CD4-positive, alpha-beta T cell treated with Interleukin-4 for 1 hour (primary cell): ENCODE measurements at regions not wholly inside any gene's neighbourhood (a gene's known extent, or its start where the extent isn't known, plus 50 kb on each side); places are given as distances from the start of the nearest gene placed in this dataset.
"Not testable (repeated sequence)": the region's sequence is repeated elsewhere in the genome, so short reads cannot be mapped to it uniquely, and the experiment has no call there.

ENCODE experiments used
- DNase-seq, 2 donors: peaks; one replicate each; pipeline ENCODE4 v3.0.0-alpha.2; 2020 to 2022

DNA sequence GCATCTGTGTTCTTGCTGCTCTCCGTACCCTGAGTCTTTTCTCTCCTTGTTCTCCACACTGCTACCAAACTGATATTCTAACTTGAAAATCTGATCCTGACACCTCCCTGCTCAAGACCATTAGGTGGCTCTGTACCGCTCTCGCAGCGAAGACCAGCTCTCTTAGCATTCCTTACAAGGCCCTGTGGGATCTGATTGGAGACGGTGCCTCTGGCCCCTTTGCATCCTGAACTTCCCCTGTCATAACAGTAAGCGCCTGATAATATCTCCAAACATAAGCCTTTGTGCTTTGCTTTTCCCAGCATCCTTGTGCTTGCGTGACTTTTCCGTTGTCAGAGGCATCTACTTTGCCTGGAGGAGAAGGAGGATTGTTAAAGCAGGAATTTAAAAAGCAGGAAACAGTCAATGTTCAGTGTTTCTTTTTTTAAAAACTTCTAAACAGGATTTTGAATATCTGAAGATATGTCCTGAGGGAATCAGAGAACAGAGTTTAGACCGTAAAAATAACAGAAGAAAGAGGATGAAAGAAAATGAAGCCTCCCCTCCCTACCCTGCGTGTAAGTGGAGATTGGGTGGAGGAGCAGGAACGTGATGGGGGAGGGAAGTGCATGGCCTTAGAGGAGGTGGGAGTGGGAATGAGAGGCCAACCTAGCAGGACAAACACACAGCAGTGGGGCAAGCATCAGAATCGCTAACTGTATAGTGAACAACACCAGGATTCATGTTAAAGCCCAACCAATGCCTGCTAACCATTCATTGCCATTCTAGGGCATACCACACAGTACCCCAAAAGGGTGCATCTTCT lies 89.2 kb upstream of the STMND1 start:
- no peak for DNase-seq

DNA sequence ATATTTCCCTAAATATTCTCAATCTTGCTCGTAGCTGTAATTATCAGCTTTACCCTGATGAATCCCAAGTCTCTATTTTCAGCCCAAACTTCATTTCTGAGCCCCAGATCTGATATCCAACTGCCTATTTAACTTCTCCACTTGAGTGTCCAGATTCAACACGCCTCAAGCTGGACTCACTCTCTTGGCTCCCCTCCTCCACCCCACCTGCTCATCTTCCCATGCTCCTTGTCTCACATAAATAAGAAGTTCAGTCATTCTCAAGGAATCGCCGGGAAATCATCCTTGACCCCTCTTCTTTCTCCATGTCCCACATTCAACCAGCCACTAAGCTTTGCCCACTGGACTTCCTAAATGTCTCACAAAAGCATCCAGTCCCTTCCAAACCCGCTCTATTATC lies 89.9 kb upstream of the STMND1 start:
- DNase-seq, result no peak

DNA sequence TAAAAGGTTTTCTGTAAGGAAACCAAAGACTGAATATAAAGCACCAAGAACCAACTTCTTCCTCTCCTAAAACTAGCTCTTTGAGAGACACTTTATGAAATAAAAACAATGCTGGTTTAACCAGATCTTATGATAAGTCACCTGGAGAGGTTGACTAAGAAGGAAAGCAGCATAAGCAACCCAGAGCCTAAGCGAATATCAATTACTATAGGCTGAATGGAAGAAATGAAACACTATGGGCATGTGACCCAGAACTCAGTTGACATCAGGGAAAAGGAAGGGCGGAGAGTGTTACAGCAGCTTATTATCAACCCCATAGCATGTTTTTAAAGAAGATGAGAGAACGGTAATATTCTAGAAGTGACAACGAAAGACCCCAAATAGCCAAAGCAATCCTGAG lies 94.1 kb upstream of the STMND1 start:
- DNase-seq, result no peak

DNA sequence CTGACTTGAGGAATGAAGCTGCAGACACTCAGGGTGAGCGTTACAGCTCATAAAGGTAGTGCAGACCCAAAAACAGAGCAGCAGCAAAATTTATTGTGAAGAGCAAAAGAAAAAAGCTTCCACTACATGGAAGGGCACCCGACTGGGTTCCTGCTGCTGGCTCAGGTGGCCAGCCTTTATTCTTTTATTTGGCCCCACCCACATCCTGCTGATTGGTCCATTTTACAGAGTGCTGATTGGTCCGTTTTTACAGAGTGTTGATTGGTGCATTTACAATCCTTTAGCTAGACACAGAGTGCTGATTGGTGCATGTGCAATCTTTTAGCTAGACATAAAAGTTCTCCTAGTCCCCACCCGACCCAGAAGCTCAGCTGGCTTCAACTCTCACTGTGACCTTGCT lies 95.3 kb upstream of the STMND1 start:
- no peak for DNase-seq

DNA sequence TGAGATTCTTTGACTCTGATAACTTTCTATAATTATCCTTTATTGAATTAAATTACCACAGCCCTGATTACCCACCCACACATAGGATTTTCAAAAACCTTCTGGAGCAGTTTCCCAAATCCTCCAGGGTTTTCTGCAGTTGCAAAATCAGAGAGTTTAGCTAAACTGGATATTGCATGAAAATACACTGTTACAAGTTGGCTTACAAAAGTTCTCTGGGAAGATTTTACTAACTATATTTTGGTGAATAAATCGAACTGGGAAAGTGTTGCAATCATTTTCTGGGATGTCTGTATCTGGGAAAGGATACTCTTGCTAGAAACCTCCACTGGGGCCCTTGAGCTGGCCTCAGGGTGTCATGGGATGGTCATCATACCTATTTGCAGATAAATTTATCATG lies 97.6 kb upstream of the STMND1 start:
- no peak for DNase-seq

DNA sequence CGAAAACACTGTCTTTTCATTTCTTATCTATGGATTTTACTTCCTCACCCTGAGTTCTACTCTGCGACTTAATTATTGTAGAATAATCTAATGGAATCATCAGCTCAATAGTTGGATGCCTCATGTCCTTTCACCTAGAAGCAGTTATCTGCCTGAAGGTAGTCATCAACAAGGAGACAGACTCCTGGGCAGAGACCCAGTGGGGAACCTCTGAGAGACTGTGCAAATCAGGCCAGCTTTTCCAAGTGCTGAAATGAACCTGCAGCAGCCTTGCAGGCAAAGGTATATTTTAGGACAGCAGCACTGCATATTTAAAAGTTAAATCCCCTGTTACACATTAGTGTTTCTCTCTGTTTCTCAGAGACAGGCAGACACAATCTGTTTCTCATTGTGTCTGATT lies 99.7 kb upstream of the STMND1 start:
- no peak for DNase-seq

DNA sequence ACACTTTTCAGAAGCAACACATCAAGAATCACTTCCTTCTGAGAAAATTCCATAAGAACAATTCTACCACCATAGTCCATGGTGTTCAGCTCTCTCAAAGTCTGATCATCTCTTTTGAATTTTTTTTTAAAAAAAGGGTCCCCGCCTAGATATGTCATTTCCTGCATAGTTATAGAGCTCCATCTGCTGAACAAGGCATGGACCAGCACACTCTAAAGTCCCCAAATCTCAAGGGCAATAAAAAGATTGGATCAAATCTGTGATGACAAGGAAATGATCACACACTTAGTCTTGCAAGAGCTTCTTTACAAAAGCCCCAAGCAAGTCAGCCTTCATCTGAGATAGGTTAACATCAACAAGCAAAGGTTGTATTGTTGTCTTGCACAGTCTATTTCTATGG lies 100.7 kb upstream of the STMND1 start:
- DNase-seq, result no peak

DNA sequence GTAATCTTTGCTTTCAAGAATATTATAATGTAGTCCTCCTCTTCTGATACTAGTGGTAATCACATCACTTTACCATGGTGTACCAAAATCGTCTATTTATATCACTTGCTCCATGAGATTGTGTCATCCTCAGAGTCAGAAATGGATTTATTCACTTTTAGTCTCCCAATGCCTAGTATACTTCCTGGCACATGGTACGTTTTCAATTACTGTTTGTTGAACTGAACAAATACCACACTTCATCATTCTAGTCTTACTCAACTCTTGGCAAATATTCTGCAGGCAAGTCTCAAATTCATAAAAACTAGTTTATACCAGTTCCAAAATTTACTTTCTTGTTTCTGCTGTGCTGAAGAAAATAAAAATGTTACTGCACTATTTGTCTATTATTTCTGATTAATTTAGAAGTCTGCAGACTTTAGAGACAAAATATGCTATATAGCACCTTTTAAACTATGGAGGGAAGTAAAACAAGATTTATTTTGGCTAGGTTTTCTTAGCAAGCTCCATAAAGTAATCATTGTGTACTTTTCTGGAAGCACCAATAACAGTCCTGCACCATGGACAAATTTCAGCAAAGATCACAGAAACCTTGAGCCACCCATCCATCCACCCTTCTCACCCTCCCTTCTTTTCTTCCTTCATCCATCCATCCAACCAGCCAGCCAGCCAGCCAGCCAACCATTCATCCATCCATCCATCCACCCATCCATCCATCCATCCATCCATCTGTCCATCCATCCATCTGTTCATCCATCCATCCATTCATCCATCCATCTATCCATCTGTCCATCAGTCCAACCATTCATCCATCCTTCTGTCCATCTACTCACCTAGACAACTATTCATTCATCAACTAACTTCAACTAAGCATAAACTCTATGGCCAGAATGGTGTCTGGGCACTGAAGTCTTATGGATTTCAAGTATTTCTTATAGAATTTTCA lies 102.1 kb upstream of the STMND1 start:
- DNase-seq, result no peak

DNA sequence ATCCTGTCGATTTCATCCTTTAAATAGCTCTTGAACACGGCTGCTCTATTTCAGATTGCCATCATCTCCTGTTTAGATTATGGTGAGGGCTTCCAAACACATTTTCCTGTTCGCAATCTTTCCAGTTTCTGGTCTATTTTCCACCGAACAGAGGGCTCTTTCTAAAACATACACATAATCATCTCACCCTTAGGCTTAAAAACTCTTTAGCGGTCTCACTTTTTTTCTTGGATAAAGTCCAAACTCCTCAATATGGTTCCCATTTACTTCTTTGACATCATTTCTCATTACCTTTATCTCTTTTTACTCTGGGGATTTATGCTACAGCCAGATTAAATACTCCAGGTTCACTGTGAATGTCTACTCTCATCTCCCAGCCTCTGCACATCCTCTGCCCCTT lies 103.4 kb upstream of the STMND1 start:
- DNase-seq, result no peak

DNA sequence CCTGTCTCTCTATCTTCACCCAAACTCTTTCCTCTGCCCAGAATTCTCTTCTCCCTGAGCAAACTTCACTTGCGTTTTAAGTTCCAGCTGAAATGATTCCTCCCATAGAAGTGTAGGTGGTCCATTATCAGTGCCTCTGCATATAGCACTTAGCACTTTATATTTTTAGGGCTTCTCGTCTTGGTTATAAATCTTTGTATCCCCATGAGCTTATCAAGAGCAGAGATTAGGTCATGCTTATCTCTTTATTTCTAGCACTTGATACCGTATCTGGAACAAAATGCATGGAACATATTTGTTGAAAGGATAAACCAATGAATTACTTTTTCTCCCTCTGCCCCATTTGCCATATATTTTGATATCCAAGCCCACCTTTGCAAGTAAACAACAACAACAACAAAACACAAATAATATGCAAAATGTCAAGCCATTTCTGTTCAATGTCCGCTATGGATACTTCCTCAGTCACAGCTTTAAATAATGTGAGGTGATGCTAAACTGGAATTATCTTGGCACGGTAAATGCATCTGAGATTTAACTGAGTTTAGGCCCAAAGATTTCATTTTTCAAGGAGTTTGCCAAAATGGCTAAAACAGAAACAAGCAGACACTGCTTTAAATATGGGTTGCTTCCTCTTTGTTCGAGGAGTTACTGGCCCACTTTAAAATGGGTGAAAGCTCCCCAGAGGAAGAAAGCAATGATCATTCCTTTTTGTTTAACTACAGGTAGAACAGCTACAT lies 106.2 kb upstream of the STMND1 start:
- no peak for DNase-seq

DNA sequence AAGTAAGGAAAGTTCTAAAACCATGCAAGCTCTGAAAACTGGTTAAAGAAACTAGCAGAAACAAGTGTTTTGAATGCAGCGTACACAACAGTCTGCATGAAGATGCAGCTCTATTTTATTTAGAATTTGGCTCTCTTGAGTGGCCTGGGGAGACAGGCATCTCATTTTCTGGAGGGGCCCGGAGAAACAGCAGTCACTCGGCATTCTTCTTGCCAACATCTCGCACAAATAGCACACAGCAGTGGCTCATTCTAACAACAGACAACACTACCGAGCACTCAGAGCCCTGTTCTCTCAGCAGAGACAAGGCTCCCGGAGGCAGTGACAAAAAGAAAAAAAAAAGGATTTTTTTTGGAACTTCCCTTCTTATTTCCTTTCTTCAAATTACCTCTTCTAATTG lies 108.5 kb upstream of the STMND1 start:
- DNase-seq, result no peak

DNA sequence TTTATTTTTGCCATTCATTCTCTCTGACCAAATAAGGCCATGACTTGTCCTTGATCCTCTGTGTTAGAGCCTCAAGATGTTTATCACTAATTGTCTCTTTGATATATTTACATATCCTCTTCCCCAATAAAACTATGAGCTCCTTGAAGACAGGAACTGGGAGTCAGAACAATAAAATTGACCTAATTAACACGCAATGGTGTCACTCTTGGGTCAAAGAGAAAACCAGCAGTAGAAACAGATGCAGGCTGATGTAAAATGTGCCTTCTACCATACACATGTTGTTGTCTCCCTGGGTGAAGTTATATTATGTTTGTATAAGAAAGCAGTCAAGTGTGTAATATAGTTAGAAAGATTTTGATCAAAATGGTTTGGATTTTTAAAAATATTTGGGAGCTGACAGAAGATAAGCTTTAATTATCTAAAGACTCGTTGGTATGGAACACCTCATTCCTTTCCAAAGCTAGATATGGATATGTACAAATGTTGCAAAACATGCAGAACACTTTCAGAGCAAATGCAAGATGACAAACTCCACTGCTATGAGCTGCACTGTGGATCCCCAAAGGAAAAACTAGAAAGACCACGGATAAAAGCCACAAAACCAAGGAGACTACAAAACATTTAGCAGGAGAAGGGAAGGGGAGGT lies 109.7 kb upstream of the STMND1 start:
- no peak for DNase-seq

DNA sequence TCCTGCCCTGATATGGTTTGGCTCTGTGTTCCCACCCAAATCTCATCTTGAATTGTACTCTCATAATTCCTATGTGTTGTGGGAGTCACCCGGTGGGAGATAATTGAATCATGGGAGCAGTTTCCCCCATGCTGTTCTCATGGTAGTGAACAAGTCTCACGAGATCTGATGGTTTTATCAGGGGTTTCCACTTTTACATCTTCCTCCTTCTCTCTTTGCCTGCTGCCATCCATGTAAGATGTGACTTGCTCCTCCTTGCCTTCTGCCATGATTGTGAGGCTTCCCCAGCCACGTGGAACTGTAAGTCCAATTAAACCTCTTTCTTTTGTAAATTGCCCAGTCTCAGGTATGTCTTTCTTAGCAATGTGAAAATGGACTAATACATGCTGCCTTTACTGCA lies 111.9 kb upstream of the STMND1 start:
- not testable (repeated sequence) for DNase-seq

DNA sequence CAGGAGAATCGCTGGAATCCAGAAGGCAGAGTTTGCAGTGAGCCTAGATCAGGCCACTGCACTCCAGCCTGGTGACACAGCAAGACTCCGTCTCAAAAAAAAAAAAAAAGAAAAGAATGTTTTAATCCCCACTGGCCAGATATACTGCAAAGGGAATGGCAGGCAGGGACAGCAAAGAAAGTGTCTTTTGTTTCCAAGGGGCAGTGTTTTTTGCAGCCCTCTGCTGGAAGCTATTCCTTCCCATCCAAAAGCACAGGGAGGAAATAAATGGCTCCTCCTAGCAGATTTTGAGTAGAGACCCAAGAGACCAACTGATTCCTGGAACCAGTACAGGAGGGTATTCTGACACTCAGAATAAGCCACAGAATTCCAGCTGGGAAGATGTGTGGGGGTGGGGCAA lies 112.5 kb upstream of the STMND1 start:
- DNase-seq, result no peak

DNA sequence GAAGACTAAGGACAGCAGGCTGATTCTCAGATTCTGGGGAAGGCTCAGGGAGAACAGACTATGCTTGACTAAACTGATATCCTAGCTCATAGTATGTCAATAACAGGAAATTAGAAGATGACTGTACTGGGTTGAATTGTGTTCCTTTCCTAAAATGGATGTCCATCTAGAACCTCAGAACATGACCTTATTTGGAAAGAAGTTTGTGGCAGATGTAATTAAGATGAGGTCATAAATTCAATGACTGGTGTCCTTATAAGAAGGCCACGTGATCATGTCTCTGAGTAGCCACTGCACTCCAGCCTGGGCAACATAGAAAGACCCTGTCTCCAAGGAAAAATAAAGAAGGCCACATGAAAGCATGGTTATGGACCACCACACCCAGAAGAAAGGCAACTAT lies 113.9 kb upstream of the STMND1 start:
- no peak for DNase-seq

DNA sequence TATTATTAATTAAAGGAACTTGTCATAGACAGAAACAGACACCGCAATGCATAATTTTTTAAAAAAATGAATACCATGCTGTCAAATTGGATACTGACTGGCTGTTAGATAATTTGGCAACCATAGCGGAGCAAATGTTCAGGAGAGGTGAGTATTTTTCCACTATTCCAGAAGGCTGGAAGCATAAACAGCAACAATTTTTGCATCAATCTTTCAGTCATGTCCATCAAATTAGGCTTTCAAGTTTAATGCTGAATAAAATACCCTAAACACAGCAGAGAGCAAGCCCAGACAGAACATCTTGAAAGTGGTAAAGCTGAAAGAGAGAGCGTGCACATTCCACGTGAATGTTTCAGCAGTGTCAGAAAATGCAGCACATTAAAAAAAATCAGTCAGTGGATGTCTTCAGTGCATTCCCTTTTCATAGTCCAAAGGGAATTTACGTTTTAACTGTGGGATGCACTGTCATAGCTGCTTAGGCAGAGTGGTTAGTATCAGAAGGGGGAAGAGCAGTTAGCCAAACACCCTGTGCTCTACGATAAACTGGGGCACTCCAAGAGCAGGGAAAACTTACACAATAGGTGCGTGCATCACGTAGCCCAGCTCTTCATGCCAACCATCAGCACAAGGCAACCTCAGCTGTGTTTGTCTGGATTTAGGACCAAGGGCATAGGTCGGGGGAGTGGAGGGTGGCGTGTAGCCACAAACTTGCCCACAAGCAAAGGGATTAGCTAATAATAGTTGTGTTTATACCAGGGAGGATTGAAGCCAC lies 116.2 kb upstream of the STMND1 start:
- no peak for DNase-seq

DNA sequence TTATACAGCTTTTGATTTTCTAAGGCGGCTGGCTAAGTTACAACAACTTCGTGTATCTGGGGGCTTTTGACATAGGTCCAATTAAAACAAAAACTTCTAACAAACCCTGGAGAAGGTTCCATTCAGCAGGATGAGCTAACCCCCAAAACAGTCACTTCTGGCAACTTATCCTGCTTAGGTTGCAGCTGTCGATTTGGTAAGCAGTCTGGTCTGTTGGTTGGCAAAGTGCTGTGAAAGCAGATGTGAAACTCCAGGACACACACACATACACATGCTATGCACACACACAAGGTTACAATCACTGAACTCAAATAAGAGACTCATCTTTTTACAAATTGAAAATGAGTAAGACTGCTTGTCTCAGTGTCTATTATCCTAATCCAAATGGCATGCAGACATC lies 119.0 kb upstream of the STMND1 start:
- DNase-seq, result no peak

DNA sequence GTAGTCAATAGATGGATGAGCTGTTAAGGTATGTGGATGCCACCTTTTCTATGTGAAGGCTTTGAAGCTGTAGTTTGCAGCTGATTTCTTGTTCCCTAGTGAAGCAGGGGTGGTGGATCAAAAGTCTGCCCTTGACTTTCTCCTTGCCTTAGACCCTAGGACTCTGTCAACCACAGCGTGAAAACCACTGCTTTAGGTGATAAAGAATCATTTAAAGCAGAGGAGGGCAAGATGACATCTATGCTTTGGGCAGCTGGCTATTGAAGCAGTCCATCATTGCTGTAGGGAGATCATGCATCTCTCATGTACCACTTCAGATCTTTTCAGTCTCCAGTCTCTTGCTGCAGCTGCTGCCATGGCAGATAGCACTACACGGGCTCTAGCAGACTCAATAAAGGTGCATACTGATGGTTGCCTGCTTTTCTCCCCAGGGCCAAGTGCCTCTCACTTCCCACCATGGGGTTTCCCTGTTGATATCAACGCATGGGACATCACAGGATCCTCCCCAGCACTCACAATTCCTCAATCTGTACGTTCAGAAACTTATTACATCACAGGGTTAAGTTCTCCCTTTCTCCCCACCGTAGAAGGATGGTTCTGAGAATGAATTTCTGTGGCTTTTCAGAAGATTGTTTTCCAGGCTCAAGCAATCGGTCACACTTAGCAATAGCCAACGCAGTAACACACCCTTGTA lies 122.0 kb upstream of the STMND1 start:
- no peak for DNase-seq

DNA sequence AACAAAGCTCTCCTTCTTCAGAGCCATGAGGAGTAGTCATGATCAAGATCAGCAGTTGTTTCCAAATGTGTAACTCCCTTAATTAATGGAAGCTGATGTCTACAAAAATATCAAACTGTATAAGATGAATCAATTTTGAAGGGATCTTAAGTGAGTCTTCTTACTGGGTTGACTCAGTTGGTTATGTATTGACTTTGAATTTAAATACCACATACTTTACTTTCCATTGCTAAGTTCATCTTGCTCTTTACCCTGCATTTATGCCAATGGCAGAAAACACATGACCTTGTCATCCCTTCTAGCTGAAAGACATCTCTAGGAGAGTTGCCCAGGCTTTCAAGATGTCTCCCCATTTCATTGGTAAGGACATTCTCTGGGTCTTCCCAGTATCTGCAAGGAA lies 123.2 kb upstream of the STMND1 start:
- no peak for DNase-seq

DNA sequence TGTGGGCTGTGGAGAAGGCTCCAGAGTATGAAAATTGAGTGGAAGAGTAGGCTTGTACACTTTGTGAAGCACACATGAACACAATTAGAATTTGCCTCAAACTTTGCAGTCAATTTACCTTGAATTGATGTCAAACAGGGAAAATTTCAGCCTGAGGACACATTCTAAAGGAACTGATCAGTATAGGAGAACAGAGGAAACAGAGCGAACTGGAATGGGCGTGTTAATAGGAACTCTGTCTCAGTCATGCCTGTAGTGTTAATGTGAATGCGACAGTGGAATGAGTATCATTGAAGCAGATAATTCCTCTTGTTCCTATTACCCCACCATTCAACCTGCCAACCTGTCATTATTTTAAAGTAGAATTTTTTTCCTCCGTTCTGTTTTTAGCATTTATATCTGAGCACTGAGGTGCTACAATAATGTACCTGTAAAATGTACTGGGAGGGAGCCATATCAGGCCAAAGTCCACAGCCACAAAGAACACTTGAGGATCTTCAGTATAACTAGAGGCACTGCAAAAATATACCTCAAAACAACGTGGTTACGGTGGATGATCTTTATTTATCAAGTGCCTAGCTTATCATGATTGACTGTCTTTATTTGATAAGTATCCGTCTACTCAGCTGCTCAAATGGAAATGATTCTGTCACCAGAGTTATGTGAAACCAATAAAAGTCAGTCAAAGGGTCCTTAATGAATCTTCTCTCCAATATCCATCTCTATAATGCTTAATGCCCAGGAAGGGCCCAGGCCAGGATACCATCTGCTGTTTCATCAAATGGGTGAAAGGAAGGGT lies 125.3 kb upstream of the STMND1 start:
- DNase-seq, result no peak
